AG10803 (cell line): ENCODE measurements at regions not wholly inside any gene's neighbourhood (a gene's known extent, or its start where the extent isn't known, plus 50 kb on each side); places are given as distances from the start of the nearest gene placed in this dataset.

Experiments
- DNase-seq: peaks from one replicate; pipeline ENCODE4 v3.0.0; 2010; ENCODE audit warnings: low read depth
- H3K4me3 ChIP-seq: 2 replicates; pipeline ENCODE4 v1.5.1; 2011; ENCODE audit warnings: mild to moderate bottlenecking, low read length, control low read depth
- TF ChIP-seq, protein P1 (sequence below): conservative IDR thresholded peaks from 2 replicates; pipeline ENCODE4 v1.5.1; 2011; ENCODE audit warnings: mild to moderate bottlenecking, low read length, control low read depth, inconsistent platforms

DNA sequence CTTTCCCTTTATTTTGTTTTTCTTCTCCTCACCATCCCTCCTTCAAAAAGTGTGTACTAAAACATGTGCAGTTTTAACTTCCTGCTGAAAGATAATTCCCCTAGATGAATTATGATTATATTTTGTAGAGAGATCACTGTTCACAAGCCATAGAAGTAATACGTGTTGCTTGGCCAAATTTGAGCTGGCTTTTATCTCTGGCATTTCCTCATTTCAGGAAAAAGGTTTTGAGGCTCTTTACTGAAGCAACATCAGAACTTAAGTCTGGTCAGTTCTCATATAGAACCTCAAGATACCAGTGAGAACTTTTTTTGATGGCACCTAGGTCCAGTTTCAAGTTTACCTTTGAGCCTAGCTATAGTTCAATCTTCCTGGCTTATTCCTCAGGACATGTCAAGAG lies 463.3 kb downstream of the INHBA start:
- no peak overlapping the region for H3K4me3 ChIP-seq
- TF ChIP-seq, protein P1, sequence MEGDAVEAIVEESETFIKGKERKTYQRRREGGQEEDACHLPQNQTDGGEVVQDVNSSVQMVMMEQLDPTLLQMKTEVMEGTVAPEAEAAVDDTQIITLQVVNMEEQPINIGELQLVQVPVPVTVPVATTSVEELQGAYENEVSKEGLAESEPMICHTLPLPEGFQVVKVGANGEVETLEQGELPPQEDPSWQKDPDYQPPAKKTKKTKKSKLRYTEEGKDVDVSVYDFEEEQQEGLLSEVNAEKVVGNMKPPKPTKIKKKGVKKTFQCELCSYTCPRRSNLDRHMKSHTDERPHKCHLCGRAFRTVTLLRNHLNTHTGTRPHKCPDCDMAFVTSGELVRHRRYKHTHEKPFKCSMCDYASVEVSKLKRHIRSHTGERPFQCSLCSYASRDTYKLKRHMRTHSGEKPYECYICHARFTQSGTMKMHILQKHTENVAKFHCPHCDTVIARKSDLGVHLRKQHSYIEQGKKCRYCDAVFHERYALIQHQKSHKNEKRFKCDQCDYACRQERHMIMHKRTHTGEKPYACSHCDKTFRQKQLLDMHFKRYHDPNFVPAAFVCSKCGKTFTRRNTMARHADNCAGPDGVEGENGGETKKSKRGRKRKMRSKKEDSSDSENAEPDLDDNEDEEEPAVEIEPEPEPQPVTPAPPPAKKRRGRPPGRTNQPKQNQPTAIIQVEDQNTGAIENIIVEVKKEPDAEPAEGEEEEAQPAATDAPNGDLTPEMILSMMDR: no peak
- peak; percentile 4 for DNase-seq

DNA sequence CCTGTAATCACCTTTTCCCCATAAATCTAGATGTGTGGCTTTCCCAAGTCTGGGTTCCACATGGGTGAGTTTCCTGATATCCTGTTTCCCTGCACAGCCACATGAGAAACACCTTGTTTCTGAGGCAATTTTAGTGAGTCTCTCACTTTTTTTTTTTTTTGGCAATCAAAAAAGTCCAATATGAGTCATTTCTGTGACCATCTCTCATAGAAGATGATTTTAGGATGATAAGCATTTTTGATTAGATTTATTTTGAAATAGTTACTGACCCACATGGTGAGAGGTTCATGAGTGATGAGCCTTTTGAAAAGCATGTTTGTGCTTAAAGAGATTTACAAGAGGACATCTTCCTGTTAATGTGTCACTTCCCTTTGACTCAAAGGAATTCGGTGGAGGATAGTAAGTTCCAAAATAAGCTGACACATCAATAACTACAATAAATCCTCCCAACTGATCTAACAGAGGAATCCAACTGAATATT lies 464.0 kb downstream of the INHBA start:
- DNase-seq: peak; percentile 32
- TF ChIP-seq, protein P1: no peak
- H3K4me3 ChIP-seq: no peak overlapping the region

DNA sequence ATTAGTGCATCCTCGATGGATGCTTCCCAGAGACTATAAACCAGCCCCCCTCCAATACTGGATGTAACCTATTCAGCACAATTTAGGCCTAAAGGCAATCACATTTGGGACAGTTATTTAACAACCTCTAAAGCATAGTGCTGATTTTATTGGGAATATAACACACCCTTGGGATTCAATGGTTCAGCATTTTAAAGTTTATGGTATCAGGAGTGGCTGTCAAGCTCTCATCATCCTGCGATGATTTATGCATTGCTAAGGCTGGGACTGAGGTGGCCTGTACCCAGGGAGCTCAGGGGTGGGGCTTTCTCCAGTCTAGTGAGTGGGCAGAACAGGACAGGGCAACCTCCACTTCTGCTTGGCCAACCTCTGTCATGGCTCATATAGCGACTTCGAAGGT lies 464.9 kb downstream of the INHBA start:
- no peak for DNase-seq
- TF ChIP-seq, protein P1: no peak
- H3K4me3 ChIP-seq: no peak overlapping the region

DNA sequence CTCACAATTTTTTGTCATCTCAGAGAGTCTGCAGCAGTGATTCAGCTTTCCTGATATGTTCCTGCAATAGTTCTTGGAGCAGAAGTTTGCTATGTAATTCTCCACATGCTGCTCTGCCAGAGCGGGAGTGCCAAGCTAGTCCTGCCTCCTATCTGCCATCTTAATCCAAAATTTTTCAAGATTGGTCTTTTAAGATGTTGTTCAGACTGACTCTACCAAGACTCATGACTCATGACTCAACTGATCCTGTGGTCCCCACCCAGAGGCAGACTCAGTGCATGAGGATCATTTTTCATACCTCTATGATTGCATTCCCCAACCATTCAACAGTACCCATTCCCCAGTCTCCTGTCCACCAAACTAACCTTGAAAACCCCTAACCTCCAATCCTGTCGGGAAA lies 470.8 kb downstream of the INHBA start:
- TF ChIP-seq, protein P1: no peak
- peak; percentile 5 for DNase-seq
- H3K4me3 ChIP-seq: no peak overlapping the region

DNA sequence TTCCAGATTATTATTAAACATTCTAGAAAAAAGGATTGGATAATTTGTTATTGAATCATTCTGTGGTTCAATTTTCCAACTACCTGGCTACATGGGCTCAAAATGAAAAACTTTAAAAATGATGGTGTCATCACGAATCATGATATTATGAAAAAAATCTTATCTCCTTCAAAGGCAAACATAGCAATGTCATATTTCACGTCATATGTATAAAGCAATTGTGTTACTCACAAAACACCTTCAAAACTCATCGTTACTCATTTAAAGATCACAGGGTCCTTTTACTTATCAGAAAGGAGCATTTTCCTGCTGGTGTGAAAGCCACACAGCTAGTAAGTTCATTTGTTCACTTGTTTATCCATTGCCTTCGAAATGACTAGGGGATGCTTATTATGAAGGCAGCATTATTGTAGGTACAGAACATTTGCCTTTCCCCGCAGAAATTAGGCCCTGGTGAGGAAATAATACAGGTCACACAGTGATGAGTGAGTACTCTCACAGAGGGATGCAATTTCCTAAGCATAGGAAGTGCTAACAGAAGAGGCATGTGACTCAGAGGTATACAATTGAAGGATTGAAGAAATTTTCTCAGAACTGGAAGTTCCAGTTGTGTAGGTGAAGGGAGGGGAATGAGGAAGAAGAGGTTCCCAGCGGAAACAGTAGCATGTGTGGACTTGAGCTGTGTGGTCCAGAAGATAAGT lies 478.7 kb downstream of the INHBA start:
- TF ChIP-seq, protein P1: no peak
- peak; percentile 30 for DNase-seq
- no peak overlapping the region for H3K4me3 ChIP-seq

DNA sequence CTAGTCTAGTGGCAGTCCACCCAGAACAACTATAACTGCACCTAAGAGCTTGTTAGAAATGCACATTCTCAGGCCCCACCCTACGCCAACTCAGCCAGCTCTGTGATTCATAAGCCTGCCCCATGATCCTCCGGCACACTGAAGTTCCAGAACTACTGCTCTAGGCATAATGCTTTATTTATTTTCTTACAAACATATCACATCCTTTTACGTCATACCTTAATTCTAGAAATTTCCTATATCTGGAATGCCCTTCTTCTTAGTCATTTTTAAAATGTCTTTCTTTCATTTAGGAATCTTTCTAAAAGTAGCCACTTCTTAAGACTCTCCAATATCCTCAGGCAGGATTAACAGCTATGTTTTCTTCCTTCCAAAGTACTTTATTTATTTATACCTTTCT lies 480.1 kb downstream of the INHBA start:
- peak; percentile 28 for DNase-seq
- H3K4me3 ChIP-seq: no peak overlapping the region
- TF ChIP-seq, protein P1: no peak

DNA sequence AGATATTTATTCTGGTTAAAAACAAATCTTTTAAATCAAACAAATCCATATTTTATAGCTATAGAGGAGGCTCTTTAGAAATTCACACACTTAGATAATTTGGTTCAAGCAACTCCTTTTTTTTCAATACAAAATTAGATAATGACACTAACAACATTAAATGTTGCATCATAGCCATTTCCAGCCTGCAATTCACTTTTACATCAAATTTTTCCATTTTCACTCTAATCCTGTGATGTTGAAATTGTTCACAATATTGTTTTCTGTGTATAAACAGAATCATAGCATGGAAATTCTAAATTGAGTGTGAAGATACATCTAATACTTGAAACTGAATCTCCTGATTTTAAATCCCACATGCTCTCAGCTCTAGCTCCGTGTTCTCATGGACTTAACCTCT lies 482.6 kb downstream of the INHBA start:
- TF ChIP-seq, protein P1: no peak
- no peak overlapping the region for H3K4me3 ChIP-seq
- no peak for DNase-seq
